ENCODE measurements at regions not wholly inside any gene's neighbourhood (a gene's known extent, or its start where the extent isn't known, plus 50 kb on each side); places are given as distances from the start of the nearest gene placed in this dataset.
A peak's percentile ranks its signal among the peaks of the same experiment; 100 is the strongest.

- H3K4me3 Mint-ChIP-seq (ENCODE audit: unreplicated experiment) = no peak overlapping the region
- H3K36me3 Mint-ChIP-seq (ENCODE audit: unreplicated experiment) = no peaks in the 10 kb centered on the region
- no peak for DNase-seq
- no peaks in the 10 kb centered on the region for H3K4me1 Mint-ChIP-seq (ENCODE audit: low read depth, unreplicated experiment)
- H3K9me3 Mint-ChIP-seq (ENCODE audit: unreplicated experiment) = no peaks in the 10 kb centered on the region
- H3K27me3 Mint-ChIP-seq (ENCODE audit: unreplicated experiment) = no peaks in the 10 kb centered on the region
- no peak overlapping the region for H3K27ac Mint-ChIP-seq (ENCODE audit: unreplicated experiment)
- no peak for TF ChIP-seq CTCF (IDR thresholded peaks at IDR 0.05; ENCODE audit: partially characterized antibody, unreplicated experiment)
Observed at GRCh38 chr13:104196611-104197010, 1130.4 kb upstream of the SLC10A2 start.

GRCh38 chr13:104181526-104182231 lies 1115.5 kb upstream of the SLC10A2 start:
- Mint-ChIP-seq H3K9me3 (ENCODE audit: unreplicated experiment) (peaks cover 7% of the 10 kb centered on the region), H3K4me3 (ENCODE audit: unreplicated experiment) (no peak overlapping the region), H3K36me3 (ENCODE audit: unreplicated experiment) (no peaks in the 10 kb centered on the region), H3K27ac (ENCODE audit: unreplicated experiment) (no peak overlapping the region), H3K27me3 (ENCODE audit: unreplicated experiment) (peaks cover 1% of the 10 kb centered on the region), H3K4me1 (ENCODE audit: low read depth, unreplicated experiment) (no peaks in the 10 kb centered on the region)
- no peak for DNase-seq
- no peak for TF ChIP-seq CTCF (IDR thresholded peaks at IDR 0.05; ENCODE audit: partially characterized antibody, unreplicated experiment)

GRCh38 chr13:104170980-104171555 lies 1104.9 kb upstream of the SLC10A2 start:
- DNase-seq = no peak
- Mint-ChIP-seq H3K27me3 (ENCODE audit: unreplicated experiment) (no peaks in the 10 kb centered on the region), H3K36me3 (ENCODE audit: unreplicated experiment) (no peaks in the 10 kb centered on the region), H3K4me3 (ENCODE audit: unreplicated experiment) (no peak overlapping the region), H3K9me3 (ENCODE audit: unreplicated experiment) (no peaks in the 10 kb centered on the region), H3K27ac (ENCODE audit: unreplicated experiment) (peak overlapping the region; percentile 52), H3K4me1 (ENCODE audit: low read depth, unreplicated experiment) (peaks cover 18% of the 10 kb centered on the region)
- TF ChIP-seq CTCF (IDR thresholded peaks at IDR 0.05; ENCODE audit: partially characterized antibody, unreplicated experiment) = no peak

- TF ChIP-seq CTCF (IDR thresholded peaks at IDR 0.05; ENCODE audit: partially characterized antibody, unreplicated experiment) = no peak
- Mint-ChIP-seq H3K36me3 (ENCODE audit: unreplicated experiment) (no peaks in the 10 kb centered on the region), H3K9me3 (ENCODE audit: unreplicated experiment) (no peaks in the 10 kb centered on the region), H3K4me3 (ENCODE audit: unreplicated experiment) (no peak overlapping the region), H3K27me3 (ENCODE audit: unreplicated experiment) (peaks cover 2% of the 10 kb centered on the region), H3K27ac (ENCODE audit: unreplicated experiment) (no peak overlapping the region), H3K4me1 (ENCODE audit: low read depth, unreplicated experiment) (no peaks in the 10 kb centered on the region)
- no peak for DNase-seq
Observed at GRCh38 chr13:104163866-104164630, 1097.8 kb upstream of the SLC10A2 start.

GRCh38 chr13:104160536-104160935 lies 1094.3 kb upstream of the SLC10A2 start:
- no peak for TF ChIP-seq CTCF (IDR thresholded peaks at IDR 0.05; ENCODE audit: partially characterized antibody, unreplicated experiment)
- H3K36me3 Mint-ChIP-seq (ENCODE audit: unreplicated experiment) = no peaks in the 10 kb centered on the region

More at GRCh38 chr13:104160536-104160935, 1094.3 kb upstream of the SLC10A2 start:
- DNase-seq = no peak
- no peak overlapping the region for H3K4me3 Mint-ChIP-seq (ENCODE audit: unreplicated experiment)
- H3K4me1 Mint-ChIP-seq (ENCODE audit: low read depth, unreplicated experiment) = no peaks in the 10 kb centered on the region
- H3K9me3 Mint-ChIP-seq (ENCODE audit: unreplicated experiment) = no peaks in the 10 kb centered on the region
- H3K27ac Mint-ChIP-seq (ENCODE audit: unreplicated experiment) = no peak overlapping the region
- H3K27me3 Mint-ChIP-seq (ENCODE audit: unreplicated experiment) = peaks cover 2% of the 10 kb centered on the region
